ENCODE measurements at regions not wholly inside any gene's neighbourhood (a gene's known extent, or its start where the extent isn't known, plus 50 kb on each side); places are given as distances from the start of the nearest gene placed in this dataset.

DNA sequence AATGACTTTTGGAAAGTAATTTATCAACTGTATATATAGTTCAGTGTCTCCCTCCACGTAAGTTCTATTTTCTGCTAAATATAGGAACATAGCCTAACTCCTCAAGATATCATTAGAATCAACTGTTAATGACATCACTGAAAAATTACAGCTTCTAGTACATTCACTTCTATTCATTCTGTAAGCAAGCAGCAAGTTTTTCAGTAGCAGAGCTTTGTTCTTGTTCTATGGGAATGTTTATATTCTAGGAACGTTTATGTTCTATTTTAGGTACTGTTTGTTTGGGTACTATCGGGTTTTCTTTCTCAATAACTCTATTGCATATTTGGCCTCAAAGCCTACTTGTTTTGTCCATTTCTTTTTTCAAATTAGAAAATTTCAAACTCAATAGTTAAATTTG lies 525.6 kb downstream of the EPHA7 start:
- no peaks in the 10 kb centered on the region for H3K79me2 ChIP-seq (ENCODE audit: insufficient read depth, low read length)
- H3K4me2 ChIP-seq (replicated peaks; ENCODE audit: extremely low read depth, low read length, poor library complexity, severe bottlenecking), result no peak overlapping the region
- DNase-seq, result no peak
- no peaks in the 10 kb centered on the region for H3K36me3 Mint-ChIP-seq
- H3K27me3 ChIP-seq (ENCODE audit: control insufficient read depth in 2 of 2, insufficient read depth in 2 of 2, low read length in 2 of 2), result no peaks in the 10 kb centered on the region
- no peak overlapping the region for H3K9ac ChIP-seq (ENCODE audit: insufficient read depth, low read length, poor library complexity, severe bottlenecking)
- no peaks in the 10 kb centered on the region for H3K27me3 Mint-ChIP-seq (ENCODE audit: low read depth in 3 of 3)
- TF ChIP-seq, protein P1, sequence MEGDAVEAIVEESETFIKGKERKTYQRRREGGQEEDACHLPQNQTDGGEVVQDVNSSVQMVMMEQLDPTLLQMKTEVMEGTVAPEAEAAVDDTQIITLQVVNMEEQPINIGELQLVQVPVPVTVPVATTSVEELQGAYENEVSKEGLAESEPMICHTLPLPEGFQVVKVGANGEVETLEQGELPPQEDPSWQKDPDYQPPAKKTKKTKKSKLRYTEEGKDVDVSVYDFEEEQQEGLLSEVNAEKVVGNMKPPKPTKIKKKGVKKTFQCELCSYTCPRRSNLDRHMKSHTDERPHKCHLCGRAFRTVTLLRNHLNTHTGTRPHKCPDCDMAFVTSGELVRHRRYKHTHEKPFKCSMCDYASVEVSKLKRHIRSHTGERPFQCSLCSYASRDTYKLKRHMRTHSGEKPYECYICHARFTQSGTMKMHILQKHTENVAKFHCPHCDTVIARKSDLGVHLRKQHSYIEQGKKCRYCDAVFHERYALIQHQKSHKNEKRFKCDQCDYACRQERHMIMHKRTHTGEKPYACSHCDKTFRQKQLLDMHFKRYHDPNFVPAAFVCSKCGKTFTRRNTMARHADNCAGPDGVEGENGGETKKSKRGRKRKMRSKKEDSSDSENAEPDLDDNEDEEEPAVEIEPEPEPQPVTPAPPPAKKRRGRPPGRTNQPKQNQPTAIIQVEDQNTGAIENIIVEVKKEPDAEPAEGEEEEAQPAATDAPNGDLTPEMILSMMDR (IDR thresholded peaks at IDR 0.05), result no peak
- no peak overlapping the region for H3K27ac ChIP-seq (ENCODE audit: low read depth in 1 of 2, low read length in 2 of 2)
- H4K20me1 ChIP-seq (ENCODE audit: insufficient read depth, low read length), result no peaks in the 10 kb centered on the region
- no peaks in the 10 kb centered on the region for H3K4me1 ChIP-seq (ENCODE audit: control insufficient read depth in 1 of 2, insufficient read depth in 2 of 2, low read length in 2 of 2)
- peaks cover 9 to 12% of the 10 kb centered on the region in 2 donors for H3K9me3 ChIP-seq (replicated peaks in 1 of 2; ENCODE audit: control insufficient read depth in 1 of 2, insufficient read depth in 1 of 2, low read length in 2 of 2)
- no peaks in the 10 kb centered on the region for H3K36me3 ChIP-seq (replicated peaks in 1 of 2; ENCODE audit: control insufficient read depth in 1 of 2, insufficient read depth in 2 of 2, low read length in 2 of 2)
- no peak overlapping the region for H3K4me3 Mint-ChIP-seq
- H3K4me1 Mint-ChIP-seq, result no peaks in the 10 kb centered on the region
- no peak overlapping the region for H2AFZ ChIP-seq (ENCODE audit: insufficient read depth, low read depth, low read length, poor library complexity, severe bottlenecking)
- intact Hi-C loops (cut with micrococcal nuclease), result no loop called here
- H3K27ac Mint-ChIP-seq, result no peak overlapping the region
- no CpG with 5 or more reads among the region's 3 CpGs for WGBS (ENCODE audit: insufficient coverage)
- peaks cover 0 to 5% (median 0%) of the 10 kb centered on the region in 7 donors for H3K9me3 Mint-ChIP-seq
- H3K4me3 ChIP-seq (replicated peaks in 1 of 3; ENCODE audit: low read depth in 2 of 3, low read length in 3 of 3), result no peak overlapping the region

DNA sequence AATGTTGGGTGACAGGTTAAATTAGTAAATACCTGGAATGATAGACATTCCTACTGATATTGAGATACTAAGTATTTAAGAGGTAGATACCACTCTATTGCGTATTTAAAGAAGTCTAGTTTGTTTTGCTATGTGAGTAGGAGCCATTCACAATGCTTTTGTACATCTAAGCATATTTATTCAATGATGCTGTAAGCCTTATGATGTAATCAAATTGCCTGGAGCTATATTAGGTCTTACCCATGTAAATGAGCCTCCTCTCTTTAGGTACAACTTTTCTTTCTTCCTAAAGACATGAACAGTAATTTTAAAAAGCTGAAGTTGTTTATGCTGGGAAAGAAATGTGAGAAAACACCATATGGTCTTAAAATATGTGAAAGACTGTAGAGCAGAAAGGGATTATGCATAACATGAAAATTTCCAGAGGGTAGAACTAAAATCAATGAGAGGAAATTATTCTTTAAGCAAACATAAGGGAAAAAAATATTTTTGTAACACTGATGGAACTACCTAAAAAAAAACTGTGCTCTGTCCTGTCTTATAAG lies 526.7 kb downstream of the EPHA7 start:
- H3K9me3 ChIP-seq (replicated peaks in 1 of 2; ENCODE audit: control insufficient read depth in 1 of 2, insufficient read depth in 1 of 2, low read length in 2 of 2), result peaks cover 9 to 12% of the 10 kb centered on the region in 2 donors

More for the DNA sequence above, 526.7 kb downstream of the EPHA7 start:
- Histone ChIP-seq H3K27ac (ENCODE audit: low read depth in 1 of 2, low read length in 2 of 2) (no peak overlapping the region), H3K9ac (ENCODE audit: insufficient read depth, low read length, poor library complexity, severe bottlenecking) (no peak overlapping the region), H3K79me2 (ENCODE audit: insufficient read depth, low read length) (no peaks in the 10 kb centered on the region), H3K36me3 (replicated peaks in 1 of 2; ENCODE audit: control insufficient read depth in 1 of 2, insufficient read depth in 2 of 2, low read length in 2 of 2) (no peaks in the 10 kb centered on the region), H4K20me1 (ENCODE audit: insufficient read depth, low read length) (no peaks in the 10 kb centered on the region), H3K4me3 (replicated peaks in 1 of 3; ENCODE audit: low read depth in 2 of 3, low read length in 3 of 3) (no peak overlapping the region), H3K4me1 (ENCODE audit: control insufficient read depth in 1 of 2, insufficient read depth in 2 of 2, low read length in 2 of 2) (no peaks in the 10 kb centered on the region), H3K27me3 (ENCODE audit: control insufficient read depth in 2 of 2, insufficient read depth in 2 of 2, low read length in 2 of 2) (no peaks in the 10 kb centered on the region), H2AFZ (ENCODE audit: insufficient read depth, low read depth, low read length, poor library complexity, severe bottlenecking) (no peak overlapping the region), H3K4me2 (replicated peaks; ENCODE audit: extremely low read depth, low read length, poor library complexity, severe bottlenecking) (no peak overlapping the region)
- intact Hi-C loops (cut with micrococcal nuclease), result no loop called here
- WGBS (ENCODE audit: insufficient coverage), result no CpG with 5 or more reads among the region's 1 CpG
- Mint-ChIP-seq H3K27ac (no peak overlapping the region), H3K36me3 (no peaks in the 10 kb centered on the region), H3K9me3 (peaks cover 0 to 5% (median 0%) of the 10 kb centered on the region in 7 donors), H3K27me3 (ENCODE audit: low read depth in 3 of 3) (no peaks in the 10 kb centered on the region), H3K4me1 (no peaks in the 10 kb centered on the region), H3K4me3 (no peak overlapping the region)
- DNase-seq, result no peak
- TF ChIP-seq, protein P1 (IDR thresholded peaks at IDR 0.05), result no peak
